IMR-90 (cell line): ENCODE measurements at regions not wholly inside any gene's neighbourhood (a gene's known extent, or its start where the extent isn't known, plus 50 kb on each side); places are given as distances from the start of the nearest gene placed in this dataset.

ENCODE experiments used
- ATAC-seq: fragments of 200-7000 bp; cut with Tn5 transposase; 2 replicates; pipeline ENCODE4 v1.9.1; 2020; ENCODE audit warnings: low read depth, mild to moderate bottlenecking, moderate library complexity
- BruUV-seq: library from RNA; stranded (reverse); fragments of 400-500 nt; replicated peaks from 2 replicates; lab custom pipeline; 2021; lab: Mats Ljungman, UMichigan
- CTCF ChIA-PET: fragments of 300-600 bp; formaldehyde crosslinking; extraction: SDS; loops from one replicate; lab custom pipeline; 2021; ENCODE audit warnings: antibody characterized with exemption; lab: Yijun Ruan, JAX
- POLR2A ChIA-PET: fragments of 300-600 bp; sonication (Branson Sonifier 250); formaldehyde crosslinking; loops from one replicate; lab custom pipeline; 2022; ENCODE audit warnings: antibody characterized with exemption; ENCODE audit not compliant: unreplicated experiment; lab: Charles Lee
- DNase-seq: peaks from one replicate; pipeline ENCODE4 v3.0.0; 2013
- H2AFZ ChIP-seq: replicated peaks from 2 replicates; pipeline ENCODE3; 2013; ENCODE audit warnings: low read length, mild to moderate bottlenecking; ENCODE audit not compliant: poor library complexity
- H2AK5ac ChIP-seq: 2 replicates; pipeline ENCODE4 v1.6.1; 2013; ENCODE audit warnings: low read depth, low read length, inconsistent platforms
- H2AK9ac ChIP-seq: replicated peaks from 2 replicates; pipeline ENCODE3; 2013; ENCODE audit warnings: mild to moderate bottlenecking, low read depth, low read length, moderate library complexity; ENCODE audit not compliant: poor library complexity
- H2BK120ac ChIP-seq: 2 replicates; pipeline ENCODE4 v1.6.1; 2013; ENCODE audit warnings: low read depth, low read length, inconsistent platforms
- H2BK15ac ChIP-seq: 3 replicates; pipeline ENCODE4 v1.6.1; 2013; ENCODE audit warnings: low read depth, low read length, inconsistent platforms
- H2BK20ac ChIP-seq: 2 replicates; pipeline ENCODE4 v1.6.1; 2013; ENCODE audit warnings: low read depth, mild to moderate bottlenecking, inconsistent platforms, low read length, moderate library complexity
- H2BK5ac ChIP-seq: 2 replicates; pipeline ENCODE4 v1.6.1; 2013; ENCODE audit warnings: mild to moderate bottlenecking, low read depth, low read length, inconsistent platforms; ENCODE audit not compliant: poor library complexity, severe bottlenecking
- H3K14ac ChIP-seq: replicated peaks from 2 replicates; pipeline ENCODE4 v1.6.1; 2013; ENCODE audit warnings: low read depth, low read length, inconsistent platforms
- H3K18ac ChIP-seq: 2 replicates; pipeline ENCODE4 v1.6.1; 2013; ENCODE audit warnings: low read depth, low read length, control low read depth
- H3K23ac ChIP-seq: 2 replicates; pipeline ENCODE4 v1.6.1; 2013; ENCODE audit warnings: low read depth, low read length, inconsistent platforms
- H3K27ac ChIP-seq: 2 replicates; pipeline ENCODE4 v1.5.1; 2013; ENCODE audit warnings: mild to moderate bottlenecking, control low read depth, low read length; ENCODE audit not compliant: insufficient read depth
- H3K27me3 ChIP-seq: 2 replicates; pipeline ENCODE4 v1.6.1; 2013; ENCODE audit warnings: low read length; ENCODE audit not compliant: control insufficient read depth, insufficient read depth
- H3K36me3 ChIP-seq: 2 replicates; pipeline ENCODE4 v1.6.1; 2013; ENCODE audit warnings: low read length, mixed read lengths; ENCODE audit not compliant: control insufficient read depth, insufficient read depth
- H3K4ac ChIP-seq: 2 replicates; pipeline ENCODE4 v1.6.1; 2013; ENCODE audit warnings: low read depth, low read length, inconsistent platforms
- H3K4me1 ChIP-seq: 2 replicates; pipeline ENCODE4 v1.6.1; 2013; ENCODE audit warnings: low read length, mixed read lengths; ENCODE audit not compliant: control insufficient read depth, insufficient read depth
- H3K4me2 ChIP-seq: 2 replicates; pipeline ENCODE4 v1.6.1; 2013; ENCODE audit warnings: low read depth, mild to moderate bottlenecking, control low read depth, low read length, moderate library complexity
- H3K4me3 ChIP-seq: 2 replicates; pipeline ENCODE4 v1.5.1; 2013; ENCODE audit warnings: low read depth, mild to moderate bottlenecking, control low read depth, low read length, moderate library complexity; ENCODE audit not compliant: insufficient read depth
- H3K56ac ChIP-seq: 2 replicates; pipeline ENCODE4 v1.6.1; 2013; ENCODE audit warnings: low read length, inconsistent platforms; ENCODE audit not compliant: insufficient read depth; ENCODE audit errors: extremely low read depth
- H3K79me1 ChIP-seq, 2 experiments: 2 replicates each; pipeline ENCODE4 v1.6.1; 2013; ENCODE audit warnings: low read length in 2 of 2, inconsistent platforms in 1 of 2, low read depth in 1 of 2
- H3K9ac ChIP-seq: 2 replicates; pipeline ENCODE4 v1.6.1; 2013; ENCODE audit warnings: low read depth, low read length, control low read depth
- H3K9me1 ChIP-seq: 2 replicates; pipeline ENCODE4 v1.6.1; 2013; ENCODE audit warnings: low read length, inconsistent platforms; ENCODE audit not compliant: insufficient read depth
- H3K9me3 ChIP-seq: 2 replicates; pipeline ENCODE4 v1.6.1; 2013; ENCODE audit warnings: low read length; ENCODE audit not compliant: control insufficient read depth, insufficient read depth
- H4K20me1 ChIP-seq: 2 replicates; pipeline ENCODE4 v1.6.1; 2013; ENCODE audit warnings: low read length, inconsistent platforms; ENCODE audit not compliant: insufficient read depth
- H4K5ac ChIP-seq: 2 replicates; pipeline ENCODE4 v1.6.1; 2013; ENCODE audit warnings: mild to moderate bottlenecking, low read depth, low read length, control low read depth
- H4K8ac ChIP-seq, 2 experiments: 2 replicates each; pipeline ENCODE4 v1.6.1; 2013; ENCODE audit warnings: low read depth in 2 of 2, low read length in 2 of 2, control low read depth in 1 of 2, inconsistent platforms in 1 of 2
- H4K91ac ChIP-seq: 2 replicates; pipeline ENCODE4 v1.6.1; 2013; ENCODE audit warnings: low read depth, low read length, inconsistent platforms; ENCODE audit not compliant: insufficient read depth
- FOS ChIP-seq: fragments of 150-350 bp; IDR thresholded peaks from 2 replicates; pipeline ENCODE4 v1.6.1; 2016; ENCODE audit warnings: low read depth, low read length
- MAFK ChIP-seq: IDR thresholded peaks from 2 replicates; pipeline ENCODE4 v1.6.1; 2012; ENCODE audit warnings: low read depth, low read length, improper control_type of control experiment
- NFE2L2 ChIP-seq: fragments of 150-350 bp; IDR thresholded peaks from 2 replicates; pipeline ENCODE4 v1.6.1; 2016; ENCODE audit warnings: low read depth, mild to moderate bottlenecking, low read length
- POLR2A ChIP-seq: IDR thresholded peaks from 2 replicates; pipeline ENCODE4 v1.6.1; 2012; ENCODE audit warnings: mild to moderate bottlenecking, low read depth, low read length
- RAD21 ChIP-seq: IDR thresholded peaks from 2 replicates; pipeline ENCODE4 v1.6.1; 2012; ENCODE audit warnings: low read length, improper control_type of control experiment
- RFX5 ChIP-seq: IDR thresholded peaks from 2 replicates; pipeline ENCODE4 v1.8.0; 2012; ENCODE audit warnings: low read depth, mild to moderate bottlenecking, low read length, moderate library complexity
- WGBS, 2 experiments: methylation state at CpG; one replicate each; pipeline versions ENCODE4 v1.1.5 to v1.1.7; 2013; ENCODE audit warnings: missing lambda C conversion rate in 2 of 2; ENCODE audit not compliant: insufficient read length in 1 of 2; ENCODE audit errors: extremely low coverage in 2 of 2; 5-methylcytosine and 5-hydroxymethylcytosine counted together
- dilution Hi-C: fragments of 300-500 bp; cut with HindIII; formaldehyde crosslinking; loops from one replicate; pipeline ENCODE4 v1.14.3; 2018; ENCODE audit warnings: low sequenced_read_pairs; ENCODE audit not compliant: unreplicated experiment
- in situ Hi-C: fragments of 300-500 bp; cut with MboI; formaldehyde crosslinking; loops from 3 replicates; pipeline ENCODE4 v1.14.3; 2019; ENCODE audit warnings: low sequenced_read_pairs, inconsistent platforms, mixed read lengths
- intact Hi-C: fragments of 100-400 bp; cut with micrococcal nuclease; formaldehyde crosslinking; loops from 2 replicates; pipeline ENCODE4 v1.10.0; 2022
- TF ChIP-seq, protein P1 (sequence below): conservative IDR thresholded peaks from 2 replicates; pipeline ENCODE4 v1.5.1; 2012; ENCODE audit warnings: mild to moderate bottlenecking, low read depth, low read length, improper control_type of control experiment

DNA sequence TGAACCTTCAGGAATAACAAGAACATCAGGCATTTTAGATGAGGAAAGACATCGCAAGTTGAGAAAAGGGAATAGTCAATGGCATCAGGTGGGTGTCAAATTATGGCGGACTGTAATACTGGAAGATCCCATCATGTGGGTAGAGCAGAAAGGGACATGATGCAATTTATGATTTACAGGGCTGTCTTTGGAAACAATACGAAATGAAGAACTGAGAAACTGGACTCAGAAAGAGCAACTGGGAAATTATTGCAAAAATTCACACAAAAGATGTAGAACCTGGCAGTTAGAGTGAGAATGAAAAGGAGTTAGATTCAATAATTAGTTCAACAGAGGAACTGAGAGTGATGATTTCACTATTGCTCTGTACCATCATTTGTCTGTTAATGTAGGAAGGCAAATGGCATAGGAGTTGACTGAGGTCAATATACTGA lies 1635.0 kb upstream of the ACVR2A start:
- TF ChIP-seq, protein P1, sequence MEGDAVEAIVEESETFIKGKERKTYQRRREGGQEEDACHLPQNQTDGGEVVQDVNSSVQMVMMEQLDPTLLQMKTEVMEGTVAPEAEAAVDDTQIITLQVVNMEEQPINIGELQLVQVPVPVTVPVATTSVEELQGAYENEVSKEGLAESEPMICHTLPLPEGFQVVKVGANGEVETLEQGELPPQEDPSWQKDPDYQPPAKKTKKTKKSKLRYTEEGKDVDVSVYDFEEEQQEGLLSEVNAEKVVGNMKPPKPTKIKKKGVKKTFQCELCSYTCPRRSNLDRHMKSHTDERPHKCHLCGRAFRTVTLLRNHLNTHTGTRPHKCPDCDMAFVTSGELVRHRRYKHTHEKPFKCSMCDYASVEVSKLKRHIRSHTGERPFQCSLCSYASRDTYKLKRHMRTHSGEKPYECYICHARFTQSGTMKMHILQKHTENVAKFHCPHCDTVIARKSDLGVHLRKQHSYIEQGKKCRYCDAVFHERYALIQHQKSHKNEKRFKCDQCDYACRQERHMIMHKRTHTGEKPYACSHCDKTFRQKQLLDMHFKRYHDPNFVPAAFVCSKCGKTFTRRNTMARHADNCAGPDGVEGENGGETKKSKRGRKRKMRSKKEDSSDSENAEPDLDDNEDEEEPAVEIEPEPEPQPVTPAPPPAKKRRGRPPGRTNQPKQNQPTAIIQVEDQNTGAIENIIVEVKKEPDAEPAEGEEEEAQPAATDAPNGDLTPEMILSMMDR: no peak
- TF ChIP-seq RFX5: no peak
- TF ChIP-seq POLR2A: no peak
- no peak for TF ChIP-seq MAFK
- TF ChIP-seq NFE2L2: no peak
- TF ChIP-seq RAD21: no peak
- no peak for TF ChIP-seq FOS
- no peaks in the 10 kb centered on the region for H3K36me3 ChIP-seq
- H2AFZ ChIP-seq: no peak overlapping the region
- H3K79me1 ChIP-seq: no peaks in the 10 kb centered on the region
- no peak overlapping the region for H3K27ac ChIP-seq
- no peak overlapping the region for H4K5ac ChIP-seq
- H3K4me1 ChIP-seq: no peaks in the 10 kb centered on the region
- in situ Hi-C loops: no loop called here
- no peak overlapping the region for H3K4me2 ChIP-seq
- no peak overlapping the region for H4K91ac ChIP-seq
- POLR2A ChIA-PET: no interaction called here
- intact Hi-C loops: no loop called here
- H2AK9ac ChIP-seq: no peak overlapping the region
- no peak for DNase-seq
- dilution Hi-C loops: no loop called here
- no peak overlapping the region for H3K9ac ChIP-seq
- H3K9me1 ChIP-seq: no peaks in the 10 kb centered on the region
- no TSS peak for BruUV-seq
- WGBS, 2 experiments: 71% methylated on average over 1 of the region's 3 CpGs; no CpG with 5 or more reads in 1 of the 2 experiments
- no peak overlapping the region for H3K4ac ChIP-seq
- H2AK5ac ChIP-seq: no peak overlapping the region
- H3K4me3 ChIP-seq: no peak overlapping the region
- no peak for ATAC-seq
- H3K27me3 ChIP-seq: no peaks in the 10 kb centered on the region
- H4K8ac ChIP-seq: no peak overlapping the region
- no peaks in the 10 kb centered on the region for H3K9me3 ChIP-seq
- H3K56ac ChIP-seq: no peak overlapping the region
- H2BK120ac ChIP-seq: no peak overlapping the region
- no peak overlapping the region for H3K14ac ChIP-seq
- no peaks in the 10 kb centered on the region for H4K20me1 ChIP-seq
- no peak overlapping the region for H2BK15ac ChIP-seq
- CTCF ChIA-PET: no interaction called here
- H3K23ac ChIP-seq: no peak overlapping the region
- no peak overlapping the region for H2BK20ac ChIP-seq
- no peak overlapping the region for H2BK5ac ChIP-seq
- H3K18ac ChIP-seq: no peak overlapping the region
